Trophoblast cell (in vitro differentiated cells and primary cell): ENCODE measurements at regions not wholly inside any gene's neighbourhood (a gene's known extent, or its start where the extent isn't known, plus 50 kb on each side); places are given as distances from the start of the nearest gene placed in this dataset.

ENCODE experiments used
- DNase-seq, 2 donors: peaks; one replicate each; pipeline ENCODE4 v3.0.0-alpha.2; 2016
- H2AFZ ChIP-seq: 2 replicates; pipeline ENCODE4 v1.6.1; 2013; ENCODE audit warnings: low read length, moderate library complexity, mild to moderate bottlenecking; ENCODE audit not compliant: insufficient read depth, poor library complexity
- H2AK5ac ChIP-seq: 2 replicates; pipeline ENCODE4 v1.6.1; 2013; ENCODE audit warnings: mild to moderate bottlenecking, low read length
- H2BK120ac ChIP-seq: 2 replicates; pipeline ENCODE4 v1.6.1; 2013; ENCODE audit warnings: low read length, mild to moderate bottlenecking, moderate library complexity; ENCODE audit not compliant: insufficient read depth, poor library complexity
- H2BK12ac ChIP-seq: 2 replicates; pipeline ENCODE4 v1.6.1; 2013; ENCODE audit warnings: mild to moderate bottlenecking, low read length, moderate library complexity
- H2BK5ac ChIP-seq: 2 replicates; pipeline ENCODE4 v1.6.1; 2013; ENCODE audit warnings: low read length, low read depth, moderate library complexity, mild to moderate bottlenecking; ENCODE audit not compliant: poor library complexity
- H3K14ac ChIP-seq: 2 replicates; pipeline ENCODE4 v1.6.1; 2013; ENCODE audit warnings: mild to moderate bottlenecking, low read length
- H3K18ac ChIP-seq: 2 replicates; pipeline ENCODE4 v1.6.1; 2013; ENCODE audit warnings: mild to moderate bottlenecking, low read length
- H3K23ac ChIP-seq: 2 replicates; pipeline ENCODE4 v1.6.1; 2013; ENCODE audit warnings: low read length
- H3K27ac ChIP-seq: 2 replicates; pipeline ENCODE4 v1.5.1; 2013; ENCODE audit warnings: low read depth, mild to moderate bottlenecking, inconsistent platforms, low read length, moderate library complexity
- H3K27me3 ChIP-seq: 2 replicates; pipeline ENCODE4 v1.6.1; 2013; ENCODE audit warnings: inconsistent platforms, mild to moderate bottlenecking, low read length, moderate library complexity; ENCODE audit not compliant: insufficient read depth
- H3K36me3 ChIP-seq, 2 experiments: 1 replicate in 1 of 2; 2 replicates in 1 of 2; pipeline ENCODE4 v1.6.1; 2013; ENCODE audit warnings: low read length in 2 of 2, mild to moderate bottlenecking in 2 of 2, moderate library complexity in 1 of 2; ENCODE audit not compliant: insufficient read depth in 2 of 2, control insufficient read depth in 1 of 2
- H3K4ac ChIP-seq: 2 replicates; pipeline ENCODE4 v1.6.1; 2013; ENCODE audit warnings: low read depth, mild to moderate bottlenecking, low read length, moderate library complexity
- H3K4me1 ChIP-seq, 2 experiments: 1 replicate in 1 of 2; 2 replicates in 1 of 2; pipeline ENCODE4 v1.6.1; 2013; ENCODE audit warnings: low read length in 2 of 2, mild to moderate bottlenecking in 2 of 2, moderate library complexity in 1 of 2; ENCODE audit not compliant: insufficient read depth in 2 of 2, control insufficient read depth in 1 of 2
- H3K4me2 ChIP-seq: 2 replicates; pipeline ENCODE4 v1.6.1; 2013; ENCODE audit warnings: inconsistent platforms, mild to moderate bottlenecking, low read length, moderate library complexity
- H3K4me3 ChIP-seq: 2 replicates; pipeline ENCODE4 v1.5.1; 2013; ENCODE audit warnings: mild to moderate bottlenecking, low read depth, low read length, inconsistent platforms
- H3K79me1 ChIP-seq: one replicate; pipeline ENCODE4 v1.6.1; 2013; ENCODE audit warnings: low read length
- H3K79me2 ChIP-seq: 2 replicates; pipeline ENCODE4 v1.6.1; 2013; ENCODE audit warnings: low read length, mild to moderate bottlenecking; ENCODE audit not compliant: control insufficient read depth, insufficient read depth, poor library complexity
- H3K9ac ChIP-seq: 2 replicates; pipeline ENCODE4 v1.6.1; 2013; ENCODE audit warnings: mild to moderate bottlenecking, low read length
- H3K9me3 ChIP-seq: 2 replicates; pipeline ENCODE4 v1.6.1; 2013; ENCODE audit warnings: low read depth, mild to moderate bottlenecking, control low read depth, inconsistent platforms, low read length; ENCODE audit not compliant: insufficient read depth
- H4K12ac ChIP-seq: 2 replicates; pipeline ENCODE4 v1.6.1; 2013; ENCODE audit warnings: low read depth, mild to moderate bottlenecking, low read length, moderate library complexity
- H4K8ac ChIP-seq: 2 replicates; pipeline ENCODE4 v1.6.1; 2013; ENCODE audit warnings: low read depth, mild to moderate bottlenecking, low read length, moderate library complexity
- H4K91ac ChIP-seq: one replicate; pipeline ENCODE4 v1.6.1; 2013; ENCODE audit warnings: low read depth, mild to moderate bottlenecking, low read length, moderate library complexity
- WGBS: extraction: QIAGEN DNeasy Blood & Tissue Kit; methylation state at CpG from one replicate; pipeline ENCODE4 v1.1.7; 2013; ENCODE audit warnings: missing lambda C conversion rate; ENCODE audit not compliant: insufficient read length, insufficient coverage; ENCODE audit errors: extremely low coverage; 5-methylcytosine and 5-hydroxymethylcytosine counted together

DNA sequence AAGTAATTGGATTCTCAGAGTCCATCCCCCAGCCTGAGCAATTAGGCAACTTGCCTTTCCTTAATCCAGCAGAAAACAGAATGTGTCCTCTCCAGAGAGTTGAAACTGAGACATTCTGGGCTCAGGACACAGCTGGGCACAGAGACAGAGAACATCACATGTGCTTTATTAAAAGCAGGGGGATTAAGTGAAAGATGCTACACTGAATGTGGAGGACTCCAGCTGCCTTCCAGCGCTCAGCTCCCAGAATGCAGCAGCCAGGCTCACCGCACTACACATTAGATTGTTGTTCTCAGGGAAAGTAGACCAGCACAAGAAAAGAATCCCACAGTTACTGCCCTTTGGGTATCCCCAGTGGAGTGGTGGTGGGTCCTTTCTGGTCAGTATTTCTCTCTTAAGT, 141.6 kb upstream of the IL12B start:
- Histone ChIP-seq H3K36me3 (no peaks in the 10 kb centered on the region), H3K4me1 (no peaks in the 10 kb centered on the region), H3K14ac (no peak overlapping the region), H3K4me3 (no peak overlapping the region), H3K9me3 (no peaks in the 10 kb centered on the region), H3K79me1 (no peaks in the 10 kb centered on the region), H3K23ac (no peak overlapping the region), H2AFZ (no peak overlapping the region), H3K9ac (no peak overlapping the region), H4K12ac (no peak overlapping the region), H3K4ac (no peak overlapping the region), H4K8ac (no peak overlapping the region), H2BK5ac (no peak overlapping the region), H4K91ac (no peak overlapping the region), H3K27me3 (no peaks in the 10 kb centered on the region), H3K27ac (no peak overlapping the region), H2AK5ac (no peak overlapping the region), H2BK120ac (no peak overlapping the region), H2BK12ac (no peak overlapping the region), H3K4me2 (no peak overlapping the region), H3K18ac (no peak overlapping the region), H3K79me2 (no peaks in the 10 kb centered on the region)
- DNase-seq = no peak
- WGBS = no CpG with 5 or more reads among the region's 2 CpGs

DNA sequence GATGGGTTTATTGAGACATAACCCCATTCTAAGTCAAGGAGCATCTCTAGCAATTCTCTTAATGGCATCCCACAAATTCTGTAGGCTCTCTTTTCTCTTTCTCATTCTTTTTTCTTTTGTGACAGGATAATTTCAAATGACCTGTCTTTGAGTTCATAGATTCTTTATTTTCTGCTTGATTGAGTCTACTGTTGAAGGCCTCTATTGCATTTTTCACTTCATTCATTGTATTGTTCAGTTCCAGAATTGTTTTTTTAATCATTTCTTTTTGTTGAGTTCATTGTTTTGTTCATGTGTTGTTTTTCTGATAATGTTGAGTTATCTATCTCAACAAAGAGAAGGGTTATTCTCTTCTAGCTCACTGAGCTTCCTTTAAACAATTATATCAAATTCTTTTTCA, 144.7 kb upstream of the IL12B start:
- no peaks in the 10 kb centered on the region for H3K36me3 ChIP-seq
- H2BK5ac ChIP-seq = no peak overlapping the region
- no peak overlapping the region for H3K4me3 ChIP-seq
- DNase-seq = no peak
- no peak overlapping the region for H3K18ac ChIP-seq
- no peaks in the 10 kb centered on the region for H3K4me1 ChIP-seq
- no peak overlapping the region for H3K14ac ChIP-seq
- H2AK5ac ChIP-seq = no peak overlapping the region
- H3K27me3 ChIP-seq = no peaks in the 10 kb centered on the region
- no peak overlapping the region for H3K4me2 ChIP-seq
- no peak overlapping the region for H2AFZ ChIP-seq
- H2BK12ac ChIP-seq = no peak overlapping the region
- H4K91ac ChIP-seq = no peak overlapping the region
- H3K9me3 ChIP-seq = no peaks in the 10 kb centered on the region
- no peak overlapping the region for H2BK120ac ChIP-seq
- no peak overlapping the region for H3K9ac ChIP-seq
- H3K4ac ChIP-seq = no peak overlapping the region
- no peak overlapping the region for H3K27ac ChIP-seq
- no peak overlapping the region for H3K23ac ChIP-seq
- H3K79me2 ChIP-seq = no peaks in the 10 kb centered on the region
- H4K8ac ChIP-seq = no peak overlapping the region
- no peaks in the 10 kb centered on the region for H3K79me1 ChIP-seq
- H4K12ac ChIP-seq = no peak overlapping the region

DNA sequence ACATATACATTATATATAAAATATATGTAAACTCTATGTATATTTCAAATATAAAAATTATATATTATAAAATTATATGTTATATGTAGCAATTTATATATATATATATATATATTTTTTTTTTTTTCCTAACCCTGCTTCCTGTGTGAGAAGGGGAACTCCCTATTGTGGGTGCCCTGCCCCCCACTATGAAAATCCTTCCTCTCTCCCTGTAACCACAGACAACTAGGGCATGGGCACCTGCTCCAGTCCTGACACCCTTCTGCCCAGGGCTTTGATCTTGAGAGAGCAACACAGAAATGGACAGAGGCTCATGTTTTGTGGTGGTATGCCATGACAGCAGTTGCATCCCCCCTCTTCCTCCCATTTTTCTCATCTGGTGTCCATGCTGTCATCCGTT, 148.7 kb upstream of the IL12B start:
- Histone ChIP-seq H3K79me2 (no peaks in the 10 kb centered on the region), H3K4me2 (no peak overlapping the region), H2AFZ (no peak overlapping the region), H2AK5ac (no peak overlapping the region), H2BK5ac (no peak overlapping the region), H3K79me1 (no peaks in the 10 kb centered on the region), H3K23ac (no peak overlapping the region), H2BK120ac (no peak overlapping the region), H2BK12ac (no peak overlapping the region), H3K4ac (no peak overlapping the region), H4K8ac (no peak overlapping the region), H3K27me3 (no peaks in the 10 kb centered on the region), H3K9ac (no peak overlapping the region), H3K4me3 (no peak overlapping the region), H3K4me1 (no peaks in the 10 kb centered on the region), H3K36me3 (no peaks in the 10 kb centered on the region), H3K14ac (no peak overlapping the region), H4K12ac (no peak overlapping the region), H3K18ac (no peak overlapping the region), H3K9me3 (no peaks in the 10 kb centered on the region), H3K27ac (no peak overlapping the region), H4K91ac (no peak overlapping the region)
- DNase-seq = no peak
- WGBS = no CpG with 5 or more reads among the region's 1 CpG

DNA sequence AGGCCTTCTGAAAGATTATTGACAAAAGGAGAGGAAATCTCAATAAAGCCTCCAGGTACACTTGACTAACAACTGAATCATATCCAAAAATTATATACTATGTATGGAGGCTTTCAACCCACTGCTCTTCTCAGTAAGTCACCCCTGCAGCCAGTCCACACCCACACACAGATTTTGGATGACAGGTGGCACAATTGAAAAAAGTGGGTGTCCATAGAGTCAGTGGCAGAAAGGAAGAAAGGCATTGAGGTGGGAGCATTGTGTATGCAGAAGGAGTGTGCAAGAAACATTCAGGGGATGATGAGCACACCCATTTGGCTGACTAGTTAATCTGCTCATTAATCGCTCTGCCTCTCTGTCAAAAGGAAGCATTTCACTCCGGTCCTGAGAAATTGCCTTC, 150.6 kb upstream of the IL12B start:
- Histone ChIP-seq H2AK5ac (no peak overlapping the region), H3K4me2 (no peak overlapping the region), H3K27me3 (no peaks in the 10 kb centered on the region), H4K8ac (no peak overlapping the region), H4K91ac (no peak overlapping the region), H3K14ac (no peak overlapping the region), H3K18ac (no peak overlapping the region), H3K23ac (no peak overlapping the region), H2BK12ac (no peak overlapping the region), H3K4me3 (no peak overlapping the region), H3K79me1 (no peaks in the 10 kb centered on the region), H3K4ac (no peak overlapping the region), H3K27ac (no peak overlapping the region), H2AFZ (no peak overlapping the region), H3K36me3 (no peaks in the 10 kb centered on the region), H4K12ac (no peak overlapping the region), H2BK120ac (no peak overlapping the region), H2BK5ac (no peak overlapping the region), H3K79me2 (no peaks in the 10 kb centered on the region), H3K9ac (no peak overlapping the region), H3K4me1 (no peaks in the 10 kb centered on the region), H3K9me3 (no peaks in the 10 kb centered on the region)
- no CpG with 5 or more reads among the region's 2 CpGs for WGBS
- DNase-seq = no peak

DNA sequence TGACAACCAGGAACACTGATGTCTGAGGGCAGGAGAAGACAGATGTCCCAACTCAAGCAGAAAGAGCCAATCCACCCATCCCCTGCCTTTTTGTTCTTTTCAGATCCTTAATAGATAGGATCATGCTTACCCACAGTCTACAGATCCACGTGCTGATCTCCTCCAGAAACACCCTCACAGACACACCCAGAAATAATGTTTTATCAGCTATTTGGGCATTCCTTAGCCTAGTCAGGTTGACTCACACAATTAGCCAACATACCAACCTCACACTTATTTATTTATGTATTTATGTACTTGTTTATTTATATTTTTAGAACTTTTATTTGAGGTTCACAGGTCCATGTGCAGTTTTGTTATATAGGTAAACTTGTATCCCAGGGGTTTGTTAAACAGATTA, 151.5 kb upstream of the IL12B start:
- no peaks in the 10 kb centered on the region for H3K9me3 ChIP-seq

More for the DNA sequence above, 151.5 kb upstream of the IL12B start:
- Histone ChIP-seq H2BK12ac (no peak overlapping the region), H4K12ac (no peak overlapping the region), H3K79me1 (no peaks in the 10 kb centered on the region), H4K91ac (no peak overlapping the region), H4K8ac (no peak overlapping the region), H2AFZ (no peak overlapping the region), H3K14ac (no peak overlapping the region), H3K79me2 (no peaks in the 10 kb centered on the region), H3K27ac (no peak overlapping the region), H3K23ac (no peak overlapping the region), H3K4me2 (no peak overlapping the region), H3K27me3 (no peaks in the 10 kb centered on the region), H2AK5ac (no peak overlapping the region), H3K36me3 (no peaks in the 10 kb centered on the region), H2BK5ac (no peak overlapping the region), H3K4ac (no peak overlapping the region), H3K18ac (no peak overlapping the region), H3K9ac (no peak overlapping the region), H3K4me3 (no peak overlapping the region), H2BK120ac (no peak overlapping the region), H3K4me1 (no peaks in the 10 kb centered on the region)
- no CpG with 5 or more reads among the region's 1 CpG for WGBS
- peak in 1 of 2 donors; percentile 4 for DNase-seq
